ENCODE measurements at regions not wholly inside any gene's neighbourhood (a gene's known extent, or its start where the extent isn't known, plus 50 kb on each side); places are given as distances from the start of the nearest gene placed in this dataset.

DNA sequence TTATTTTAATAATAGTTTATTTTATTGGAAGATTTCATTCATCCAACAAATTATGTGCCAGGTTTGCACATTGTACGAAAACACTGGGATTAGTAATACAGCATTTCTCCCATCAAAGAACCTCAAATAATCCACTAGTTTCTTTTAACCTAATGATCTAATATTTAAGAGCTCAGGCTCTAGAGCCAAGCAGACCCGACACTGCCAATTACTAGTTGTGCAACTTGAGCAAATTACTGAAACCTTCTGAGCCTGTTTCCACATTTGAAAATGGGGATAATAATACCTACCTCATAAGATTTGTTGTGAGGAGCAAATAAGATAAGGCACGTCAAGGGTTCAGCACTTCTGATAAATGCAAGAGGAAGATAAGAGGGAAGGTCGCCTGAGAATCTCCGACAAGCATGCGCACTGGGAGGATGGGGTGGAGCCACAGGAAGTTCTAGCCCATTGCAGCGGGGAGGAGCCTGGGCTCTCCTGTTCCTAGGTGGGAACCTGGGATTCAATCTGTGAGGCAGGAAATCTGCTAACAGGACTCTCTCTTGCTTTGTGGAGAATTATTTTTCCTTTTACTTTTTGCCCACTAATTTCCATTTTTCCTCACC, 141.5 kb upstream of the SMAD1 start:
- no peak for TF ChIP-seq JUND (IDR thresholded peaks at IDR 0.05; ENCODE audit: low read depth)
- no peak for DNase-seq (ENCODE audit: low read depth in 1 of 2, low spot score in 1 of 2)
- in situ Hi-C loops (cut with HindIII; ENCODE audit: low pct_unique_long_range_greater_than_20kb, low sequenced_read_pairs), result no loop called here

DNA sequence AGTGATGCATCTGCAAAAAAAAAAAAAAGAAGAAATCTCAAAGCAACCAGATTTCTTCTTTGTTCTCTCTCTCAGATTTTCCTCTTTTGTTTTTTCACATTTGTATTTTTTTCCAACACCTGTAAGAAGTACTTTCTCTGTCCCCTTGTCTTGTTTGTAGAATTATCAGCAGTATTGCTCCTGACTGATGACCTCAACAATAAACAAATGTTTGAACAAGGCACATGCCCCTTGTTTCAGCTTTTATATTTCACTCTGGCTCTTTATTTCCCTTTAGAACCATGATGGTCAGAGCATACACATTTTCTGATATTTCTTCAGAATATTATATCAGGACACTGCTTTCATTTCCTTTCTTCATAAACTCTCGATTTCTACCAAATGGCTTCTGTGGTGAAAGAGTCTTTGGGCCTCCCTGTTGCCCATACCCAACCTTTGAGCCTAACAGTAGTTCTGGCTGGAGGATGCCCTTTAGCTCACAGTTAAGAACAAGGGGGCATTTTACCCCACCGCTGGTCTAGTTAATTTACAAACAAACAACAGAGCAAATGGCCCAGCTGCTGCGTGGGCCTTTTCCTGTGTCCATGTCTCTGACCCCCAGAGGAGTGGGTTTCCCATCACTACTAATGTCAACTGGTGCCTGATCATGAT, 142.5 kb upstream of the SMAD1 start:
- TF ChIP-seq JUND (IDR thresholded peaks at IDR 0.05; ENCODE audit: low read depth), result no peak
- DNase-seq (ENCODE audit: low read depth in 1 of 2, low spot score in 1 of 2), result no peak
- in situ Hi-C loops (cut with HindIII; ENCODE audit: low pct_unique_long_range_greater_than_20kb, low sequenced_read_pairs), result no loop called here

DNA sequence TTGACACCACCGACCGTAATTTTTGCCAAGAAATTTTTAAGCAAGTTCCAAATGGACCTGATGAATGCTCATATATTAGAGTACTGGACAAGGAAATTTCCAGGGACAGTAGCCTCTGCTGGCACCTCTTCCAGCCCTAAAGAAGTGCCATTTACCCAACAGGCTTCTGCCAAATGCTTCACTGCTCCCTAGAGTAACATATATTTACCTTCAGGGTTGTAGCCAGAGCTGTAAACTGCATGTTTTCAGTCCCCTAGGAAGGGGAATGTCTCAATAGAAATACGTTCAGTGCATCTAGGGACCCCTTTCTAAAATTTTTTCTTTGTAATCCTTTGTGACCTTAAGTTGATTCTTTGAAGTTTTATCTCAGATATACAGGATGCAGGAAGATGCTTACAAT, 143.1 kb upstream of the SMAD1 start:
- TF ChIP-seq JUND (IDR thresholded peaks at IDR 0.05; ENCODE audit: low read depth), result no peak
- in situ Hi-C loops (cut with HindIII; ENCODE audit: low pct_unique_long_range_greater_than_20kb, low sequenced_read_pairs), result no loop called here
- no peak for DNase-seq (ENCODE audit: low read depth in 1 of 2, low spot score in 1 of 2)

DNA sequence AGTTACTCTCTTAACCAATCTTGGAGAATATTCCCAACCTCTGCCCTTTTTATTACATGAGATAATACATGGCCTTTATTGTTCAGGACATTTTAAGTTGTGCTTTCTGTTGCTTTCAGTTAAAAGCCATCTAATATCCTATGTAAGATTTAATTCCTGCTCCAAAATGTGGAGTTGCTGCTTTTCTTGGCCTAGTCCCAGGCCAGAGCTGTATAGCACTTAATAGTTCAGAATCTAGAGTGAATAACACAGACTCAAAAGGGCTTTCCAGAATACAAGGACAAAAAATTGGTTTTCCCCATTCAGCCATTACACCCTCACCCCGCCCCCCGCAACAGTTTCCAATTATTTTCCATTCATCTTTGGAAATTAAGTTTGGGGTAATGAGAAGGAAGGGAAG, 144.3 kb upstream of the SMAD1 start:
- no peak for TF ChIP-seq JUND (IDR thresholded peaks at IDR 0.05; ENCODE audit: low read depth)
- DNase-seq (ENCODE audit: low read depth in 1 of 2, low spot score in 1 of 2), result no peak
- in situ Hi-C loops (cut with HindIII; ENCODE audit: low pct_unique_long_range_greater_than_20kb, low sequenced_read_pairs), result no loop called here

DNA sequence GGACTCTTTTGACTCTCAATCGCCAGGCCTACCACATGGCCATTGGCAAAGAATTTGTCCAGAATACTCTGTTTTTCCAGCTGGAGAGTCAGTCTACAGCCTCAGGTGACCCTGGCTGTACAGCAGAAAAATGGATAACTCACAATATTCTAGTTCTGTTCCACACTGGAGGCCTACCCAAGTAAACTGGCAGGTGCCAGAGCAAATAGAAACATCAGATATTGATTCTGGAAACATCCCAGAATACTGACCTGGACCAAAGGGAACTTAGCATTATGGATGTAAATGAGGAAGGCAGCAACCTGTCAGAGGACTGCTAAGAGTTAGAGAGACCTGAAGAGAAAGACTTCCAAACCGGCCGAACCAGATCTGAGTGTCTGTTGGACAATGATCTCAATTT, 147.9 kb upstream of the SMAD1 start:
- no peak for TF ChIP-seq JUND (IDR thresholded peaks at IDR 0.05; ENCODE audit: low read depth)

DNA sequence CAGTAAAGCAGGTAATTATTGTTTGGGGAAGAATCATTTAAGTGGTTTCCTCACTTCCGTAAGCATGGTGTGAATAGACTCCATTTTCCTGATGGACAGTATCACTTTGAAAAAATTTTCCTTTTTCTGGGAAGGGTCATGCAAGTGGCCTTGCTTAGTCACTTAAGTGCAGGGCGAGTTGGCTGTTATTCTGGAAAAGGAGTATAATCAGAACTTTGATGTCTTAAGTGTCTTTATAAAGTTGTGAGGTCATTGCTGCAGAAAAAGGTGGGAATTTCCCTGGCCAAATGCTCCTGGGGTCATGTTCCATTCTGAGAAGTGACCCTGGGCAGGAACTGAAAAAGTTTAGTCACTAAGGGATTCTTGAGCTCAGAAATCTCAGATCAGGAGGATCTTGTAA, 146.1 kb upstream of the OTUD4 start:
- in situ Hi-C loops (cut with HindIII; ENCODE audit: low pct_unique_long_range_greater_than_20kb, low sequenced_read_pairs), result no loop called here
- no peak for DNase-seq (ENCODE audit: low read depth in 1 of 2, low spot score in 1 of 2)
- no peak for TF ChIP-seq JUND (IDR thresholded peaks at IDR 0.05; ENCODE audit: low read depth)

More for the DNA sequence above, 147.9 kb upstream of the SMAD1 start:
- in situ Hi-C loops (cut with HindIII; ENCODE audit: low pct_unique_long_range_greater_than_20kb, low sequenced_read_pairs), result no loop called here
- peak; percentile 21 to 95 for DNase-seq (ENCODE audit: low read depth in 1 of 2, low spot score in 1 of 2)

DNA sequence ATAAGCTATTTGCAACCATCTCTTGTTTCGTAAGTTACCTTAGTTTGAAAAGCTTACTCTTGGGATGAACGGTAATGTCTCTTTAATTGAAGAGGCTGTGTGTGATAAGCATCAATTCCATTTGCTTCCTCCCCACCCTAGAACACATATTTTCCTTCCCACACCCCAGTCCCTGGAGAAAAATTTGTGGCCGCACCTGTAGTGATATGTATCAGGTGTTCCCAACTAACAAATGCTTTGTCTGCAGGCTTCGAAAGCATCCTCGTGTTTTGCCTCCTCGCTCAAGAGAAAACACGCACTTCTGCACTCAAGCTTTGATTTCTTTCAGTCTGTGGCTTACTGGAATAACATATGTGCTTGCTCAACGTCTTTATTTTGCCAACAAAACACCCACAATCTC, 143.8 kb upstream of the OTUD4 start:
- peak in 1 of 2 experiments; percentile 91 for DNase-seq (ENCODE audit: low read depth in 1 of 2, low spot score in 1 of 2)
- no peak for TF ChIP-seq JUND (IDR thresholded peaks at IDR 0.05; ENCODE audit: low read depth)
- in situ Hi-C loops (cut with HindIII; ENCODE audit: low pct_unique_long_range_greater_than_20kb, low sequenced_read_pairs), result no loop called here

DNA sequence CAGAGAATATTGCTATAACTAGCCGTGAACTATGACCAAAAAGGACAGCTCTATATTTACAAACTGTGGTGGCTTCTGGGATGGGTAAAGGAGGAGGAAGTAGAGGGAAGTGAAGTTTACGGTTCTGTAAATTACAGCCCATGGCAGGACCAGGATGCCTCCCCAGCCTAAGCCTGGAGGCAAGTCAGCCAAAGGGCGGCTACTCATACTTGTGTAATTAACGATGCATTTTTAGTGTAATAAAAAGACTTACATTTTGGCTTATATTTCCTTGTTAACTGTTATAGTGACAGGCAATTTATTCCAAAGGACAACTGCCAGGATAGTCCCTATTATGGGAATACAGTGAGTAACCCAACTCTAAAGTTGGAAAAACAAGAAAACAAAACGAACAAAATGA, 139.9 kb upstream of the OTUD4 start:
- peak in 1 of 2 experiments; percentile 31 for DNase-seq (ENCODE audit: low read depth in 1 of 2, low spot score in 1 of 2)
- in situ Hi-C loops (cut with HindIII; ENCODE audit: low pct_unique_long_range_greater_than_20kb, low sequenced_read_pairs), result no loop called here
- no peak for TF ChIP-seq JUND (IDR thresholded peaks at IDR 0.05; ENCODE audit: low read depth)

DNA sequence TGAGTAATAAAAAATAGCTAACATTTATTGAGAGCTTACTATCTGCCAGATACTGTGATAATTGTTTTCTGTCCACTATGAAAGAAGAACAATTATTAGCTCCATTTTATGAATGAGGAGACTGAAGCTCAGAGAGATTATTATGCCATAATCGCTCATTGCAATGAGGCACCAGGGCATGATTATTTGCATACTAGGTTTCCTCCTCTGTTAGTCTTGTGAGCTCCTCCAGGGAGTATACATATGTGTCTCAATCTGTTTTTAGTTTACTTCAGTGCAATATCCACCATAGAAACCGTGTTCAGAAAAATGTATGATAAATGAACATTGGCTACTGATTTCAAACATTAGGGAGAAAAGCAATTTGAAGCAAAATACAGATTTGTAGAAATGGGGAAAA, 139.4 kb upstream of the OTUD4 start:
- no peak for TF ChIP-seq JUND (IDR thresholded peaks at IDR 0.05; ENCODE audit: low read depth)
- no peak for DNase-seq (ENCODE audit: low read depth in 1 of 2, low spot score in 1 of 2)
- in situ Hi-C loops (cut with HindIII; ENCODE audit: low pct_unique_long_range_greater_than_20kb, low sequenced_read_pairs), result no loop called here

DNA sequence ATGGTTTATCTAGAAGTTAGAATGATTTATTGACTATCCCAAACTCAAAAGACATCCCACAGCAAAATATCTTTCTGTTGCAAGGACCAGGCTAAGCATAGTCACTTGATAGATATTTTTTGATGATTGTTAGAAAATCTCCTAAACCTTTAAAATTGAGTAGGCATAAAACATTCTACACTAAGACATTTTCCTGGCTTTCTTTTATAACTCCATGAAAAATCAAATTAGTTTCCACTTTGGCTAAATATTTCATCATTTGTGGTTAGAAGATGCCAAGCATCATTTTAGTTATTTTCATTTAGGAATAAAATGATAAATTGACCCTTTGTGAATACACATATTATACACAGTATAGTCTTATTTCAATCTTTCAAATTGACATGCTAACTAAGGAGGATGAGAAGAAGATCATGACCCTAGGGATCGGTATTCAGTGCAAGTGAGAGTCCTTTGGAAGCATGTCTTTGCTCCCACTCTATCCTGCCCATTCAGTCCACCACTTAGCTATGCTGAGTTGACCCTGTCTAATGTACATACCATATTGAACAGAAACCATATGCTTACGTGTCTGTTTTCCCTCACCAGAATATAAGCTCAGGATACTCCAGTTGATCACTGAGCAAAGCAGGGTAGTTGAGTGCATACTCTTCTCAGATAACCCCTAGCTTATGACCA, 136.6 kb upstream of the OTUD4 start:
- in situ Hi-C loops (cut with HindIII; ENCODE audit: low pct_unique_long_range_greater_than_20kb, low sequenced_read_pairs), result no loop called here
- TF ChIP-seq JUND (IDR thresholded peaks at IDR 0.05; ENCODE audit: low read depth), result no peak
- no peak for DNase-seq (ENCODE audit: low read depth in 1 of 2, low spot score in 1 of 2)

DNA sequence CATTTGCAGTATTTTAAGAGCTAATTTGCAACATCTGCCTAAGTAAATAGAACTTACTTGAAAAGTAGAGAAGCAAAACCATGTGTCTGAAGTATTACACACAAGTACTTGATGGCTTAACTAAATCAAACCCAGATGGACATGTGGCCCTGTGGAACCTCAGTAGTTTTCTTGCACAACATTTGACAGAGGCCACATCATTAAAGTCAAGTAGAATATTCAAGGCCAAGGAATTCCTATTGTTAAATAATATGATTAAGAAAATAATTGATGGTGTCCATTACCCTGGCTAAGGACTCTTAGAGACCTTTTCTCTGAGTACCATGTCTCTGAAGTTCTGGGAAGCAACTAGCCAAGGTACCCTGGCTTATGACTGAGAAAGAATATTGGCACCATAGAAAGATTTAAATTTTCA, 135.4 kb upstream of the OTUD4 start:
- DNase-seq (ENCODE audit: low read depth in 1 of 2, low spot score in 1 of 2), result no peak

DNA sequence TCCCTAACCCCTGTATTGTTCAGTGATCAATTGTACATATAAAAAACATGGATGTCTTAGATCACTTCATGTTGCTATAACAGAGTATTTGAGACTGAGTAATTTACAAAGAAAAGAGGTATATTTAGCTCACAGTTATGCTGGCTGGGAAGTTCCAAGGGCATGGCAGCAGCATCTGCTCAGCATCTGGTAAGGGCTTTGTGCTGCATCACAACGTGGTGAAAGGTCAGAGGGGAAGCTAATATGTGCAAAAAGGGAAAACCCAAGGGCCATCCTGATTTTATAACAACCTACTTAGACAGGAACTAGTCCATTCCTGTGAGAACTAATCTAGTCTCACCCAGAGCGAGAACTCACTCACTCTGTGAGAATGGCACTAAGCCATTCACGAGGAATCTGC, 128.2 kb upstream of the OTUD4 start:
- in situ Hi-C loops (cut with HindIII; ENCODE audit: low pct_unique_long_range_greater_than_20kb, low sequenced_read_pairs), result no loop called here
- DNase-seq (ENCODE audit: low read depth in 1 of 2, low spot score in 1 of 2), result no peak
- TF ChIP-seq JUND (IDR thresholded peaks at IDR 0.05; ENCODE audit: low read depth), result no peak

More for the DNA sequence above, 135.4 kb upstream of the OTUD4 start:
- in situ Hi-C loops (cut with HindIII; ENCODE audit: low pct_unique_long_range_greater_than_20kb, low sequenced_read_pairs), result no loop called here
- no peak for TF ChIP-seq JUND (IDR thresholded peaks at IDR 0.05; ENCODE audit: low read depth)

DNA sequence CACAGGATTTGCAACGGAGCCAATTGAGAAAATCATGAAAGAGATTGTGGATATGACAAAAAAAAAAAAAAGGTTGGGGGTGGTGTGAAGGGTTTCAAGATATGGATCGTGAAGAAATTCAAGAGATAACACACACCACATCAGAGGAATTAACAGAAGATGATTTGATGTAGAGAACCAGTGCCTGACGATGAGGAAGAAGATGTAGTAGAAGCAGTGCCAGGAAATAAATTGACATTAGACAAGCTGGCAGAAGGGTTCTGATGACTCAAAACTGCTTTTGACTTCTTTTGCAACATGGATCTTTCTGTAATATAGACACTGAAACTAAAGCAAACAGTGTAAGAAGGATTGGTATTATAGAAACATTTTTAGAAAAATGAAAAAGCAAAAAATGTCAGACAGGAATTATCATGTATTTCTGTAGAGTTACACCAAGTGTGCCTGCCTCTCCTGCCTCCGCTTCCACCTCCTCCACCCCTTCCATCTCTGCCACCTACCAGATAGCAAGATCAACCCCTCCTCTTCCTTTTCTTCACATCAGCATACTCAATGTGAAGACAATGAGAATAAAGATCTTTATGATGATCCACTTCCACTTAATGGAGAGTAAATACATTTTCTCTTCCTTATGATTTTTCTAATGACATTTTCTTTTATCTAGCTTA, 127.5 kb upstream of the OTUD4 start:
- TF ChIP-seq JUND (IDR thresholded peaks at IDR 0.05; ENCODE audit: low read depth), result no peak
- in situ Hi-C loops (cut with HindIII; ENCODE audit: low pct_unique_long_range_greater_than_20kb, low sequenced_read_pairs), result no loop called here
- DNase-seq (ENCODE audit: low read depth in 1 of 2, low spot score in 1 of 2), result no peak
